HG03108 (cell line): ENCODE measurements at regions not wholly inside any gene's neighbourhood (a gene's known extent, or its start where the extent isn't known, plus 50 kb on each side); places are given as distances from the start of the nearest gene placed in this dataset.
"Not testable (repeated sequence)": the region's sequence is repeated elsewhere in the genome, so short reads cannot be mapped to it uniquely, and the experiment has no call there.

Experiments
- ATAC-seq: cut with Tn5 transposase; IDR thresholded peaks from one replicate; pipeline ENCODE4 v1.9.1; 2021; ENCODE audit warnings: moderate library complexity; ENCODE audit not compliant: unreplicated experiment

DNA sequence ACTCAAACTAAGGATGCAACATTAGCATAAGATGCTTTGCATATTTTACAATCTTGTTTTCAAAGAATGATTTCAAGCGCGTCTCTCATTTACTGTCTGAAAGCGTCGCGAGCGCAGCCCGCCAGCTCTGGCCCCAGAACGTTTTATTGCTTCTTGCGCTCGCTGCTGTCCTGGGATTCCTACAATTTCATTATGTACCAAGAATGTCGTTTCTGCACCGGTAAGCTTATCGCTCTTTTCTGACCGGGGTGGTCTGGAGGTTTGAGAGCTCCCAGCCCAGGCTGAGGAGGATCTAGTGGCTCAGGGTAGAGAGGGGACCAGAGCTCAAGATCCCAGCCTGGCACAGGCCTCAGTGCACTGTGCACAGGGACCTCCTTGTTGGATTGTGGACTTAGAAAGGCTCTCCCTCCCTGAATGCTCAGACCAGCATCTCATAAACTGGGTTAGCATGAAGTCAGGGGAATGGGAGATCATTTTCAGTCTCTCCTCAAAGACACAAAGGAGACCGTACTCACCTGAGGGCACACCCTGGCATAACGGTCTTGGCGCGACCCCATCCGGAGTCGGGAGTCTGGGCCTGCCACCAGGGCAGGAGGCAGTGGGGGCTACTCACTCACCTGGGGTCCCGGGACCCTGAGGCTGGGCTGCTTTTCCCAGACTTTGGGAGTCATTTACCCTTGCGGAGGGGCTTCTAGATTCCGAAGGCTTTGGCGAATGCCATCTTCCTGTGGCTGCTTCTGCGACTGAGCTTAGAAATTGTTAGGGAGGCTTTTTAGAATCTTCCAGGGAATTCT is 817.4 kb downstream of the BRD1 start:
- no peak for ATAC-seq

DNA sequence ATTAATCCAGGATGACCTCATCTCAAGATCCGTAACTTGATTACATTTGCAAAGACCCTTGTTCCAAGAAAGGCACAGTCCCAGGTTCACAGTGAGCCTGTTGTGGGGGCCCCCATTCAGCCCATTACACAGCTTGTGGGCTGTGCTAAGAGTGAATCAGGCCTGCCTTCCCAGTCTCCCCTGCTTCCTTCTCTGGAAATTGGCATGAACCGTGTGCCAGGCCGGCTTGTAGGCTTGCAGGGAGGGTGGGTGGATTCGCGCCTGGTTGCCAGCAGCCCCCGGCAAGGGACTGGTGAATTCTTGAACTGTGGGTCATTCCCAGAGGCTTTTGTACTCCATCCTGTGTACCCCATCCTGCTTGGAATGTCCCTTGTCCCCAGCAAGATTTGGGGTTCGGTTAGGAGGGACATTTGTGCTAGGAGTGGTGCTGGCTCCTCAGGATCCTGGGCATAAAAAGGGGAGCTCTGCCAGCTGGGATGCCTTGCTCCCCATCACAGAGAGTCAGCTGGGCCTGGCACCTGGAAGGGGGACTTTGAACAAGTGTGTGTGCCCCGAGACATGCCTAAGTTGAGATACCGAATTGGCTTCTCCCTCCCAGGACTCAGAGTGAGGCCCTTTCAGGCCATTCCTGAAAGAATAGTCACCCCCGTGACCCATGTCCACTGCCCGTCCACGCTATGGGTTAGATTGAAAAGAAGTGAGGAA is 818.2 kb downstream of the BRD1 start:
- ATAC-seq: no peak

- ATAC-seq: no peak
These were observed 818.9 kb downstream of the BRD1 start for GRCh38 chr22:49008682-49009235.

DNA sequence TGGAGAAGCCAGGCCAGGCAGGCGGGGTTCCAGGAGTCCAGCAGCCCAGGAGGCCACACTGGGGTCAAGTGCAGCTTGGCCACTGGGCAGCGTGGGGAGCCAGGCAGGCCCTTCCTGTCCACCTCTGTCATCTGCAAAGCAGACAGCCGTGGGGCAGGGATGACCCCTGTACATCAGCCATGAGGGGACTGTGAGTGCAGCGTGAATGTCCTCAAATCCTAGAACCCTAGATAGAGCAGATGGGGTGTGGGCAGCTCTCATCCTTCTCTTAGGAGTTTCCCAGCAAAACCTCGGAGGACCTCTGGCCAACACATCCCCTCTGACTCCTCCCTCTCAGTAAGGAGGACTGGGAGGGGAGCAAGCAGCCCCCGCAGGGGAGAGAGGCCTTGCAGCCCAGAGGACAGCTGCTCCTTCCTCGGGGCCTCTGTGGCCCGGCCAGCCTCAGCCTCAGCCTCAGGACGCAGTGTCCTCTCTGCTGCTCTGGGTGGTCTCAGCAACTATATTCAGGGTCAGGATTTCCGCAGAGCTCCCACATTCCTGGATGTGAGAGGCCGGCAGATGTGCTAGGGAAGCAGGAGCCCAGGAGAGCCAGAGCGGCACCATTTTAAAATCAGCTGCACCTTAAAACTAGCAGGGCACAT is 820.5 kb downstream of the BRD1 start:
- ATAC-seq: no peak

GRCh38 chr22:49006207-49007012 is 821.3 kb downstream of the BRD1 start:
- ATAC-seq: no peak

DNA sequence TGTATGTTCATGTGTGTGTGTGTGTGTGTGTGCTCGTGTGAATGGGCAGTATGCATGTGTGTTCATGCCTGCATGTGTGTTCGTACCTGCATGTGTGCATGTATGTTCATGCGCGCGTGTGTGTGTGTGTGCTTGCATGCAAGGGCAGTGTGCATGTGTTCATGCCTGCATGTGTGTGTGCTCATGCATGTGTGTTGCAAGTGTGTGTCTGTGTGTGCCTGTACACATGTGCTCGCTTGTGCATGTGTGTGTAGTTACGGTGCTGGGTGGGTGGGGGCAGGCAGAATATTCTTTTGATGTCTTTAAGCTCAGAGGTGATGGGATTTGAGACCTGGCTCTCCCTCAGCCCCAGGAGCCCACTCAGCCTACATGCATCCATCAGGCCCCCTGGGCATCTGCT is 822.1 kb downstream of the BRD1 start:
- ATAC-seq: no peak

DNA sequence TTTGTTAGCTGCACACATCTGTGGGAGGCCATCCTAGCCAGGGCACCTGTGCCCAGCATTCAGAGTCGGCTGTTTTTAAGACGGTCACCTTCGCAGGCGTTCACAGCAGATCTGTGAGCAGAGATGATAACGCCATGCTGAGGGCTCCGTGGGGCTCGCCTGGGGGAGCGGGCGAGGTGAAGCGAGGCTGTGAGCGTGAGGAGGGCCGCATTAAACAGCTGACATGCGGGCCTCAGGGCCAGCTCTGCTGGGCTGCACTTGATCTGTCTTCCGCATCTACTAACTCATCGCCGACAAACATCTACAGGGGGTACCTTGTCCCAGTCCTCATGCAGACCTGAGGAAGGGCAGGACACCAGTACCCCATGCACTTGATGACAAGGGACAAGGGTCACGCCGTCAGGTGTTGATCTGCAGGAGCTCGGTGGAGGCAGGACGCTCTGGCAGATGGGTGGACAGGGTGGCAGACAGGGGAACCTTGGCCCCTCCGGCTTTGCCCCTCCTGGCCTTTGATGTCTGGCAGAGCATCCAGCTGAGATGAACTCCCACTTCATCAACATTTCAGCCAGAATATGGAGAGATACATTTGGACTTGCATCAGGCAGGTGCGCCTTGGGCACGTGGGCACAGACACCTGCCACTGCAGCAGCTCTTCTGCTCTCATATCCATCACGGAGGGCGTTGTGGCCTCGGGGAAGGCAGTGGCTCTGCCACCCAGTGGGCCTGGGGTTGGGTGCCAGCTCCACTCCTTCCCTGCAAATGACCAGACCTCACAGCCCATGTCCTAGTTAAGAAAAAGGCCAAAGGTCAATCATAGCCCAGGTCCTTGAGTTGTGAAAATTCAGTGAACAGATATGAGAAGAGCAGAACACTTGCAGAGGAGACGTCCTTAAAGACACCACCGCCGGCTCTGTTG is 822.9 kb downstream of the BRD1 start:
- ATAC-seq: no peak

- ATAC-seq: not testable (repeated sequence)
These were observed 830.1 kb downstream of the BRD1 start for GRCh38 chr22:48997605-48998004.

DNA sequence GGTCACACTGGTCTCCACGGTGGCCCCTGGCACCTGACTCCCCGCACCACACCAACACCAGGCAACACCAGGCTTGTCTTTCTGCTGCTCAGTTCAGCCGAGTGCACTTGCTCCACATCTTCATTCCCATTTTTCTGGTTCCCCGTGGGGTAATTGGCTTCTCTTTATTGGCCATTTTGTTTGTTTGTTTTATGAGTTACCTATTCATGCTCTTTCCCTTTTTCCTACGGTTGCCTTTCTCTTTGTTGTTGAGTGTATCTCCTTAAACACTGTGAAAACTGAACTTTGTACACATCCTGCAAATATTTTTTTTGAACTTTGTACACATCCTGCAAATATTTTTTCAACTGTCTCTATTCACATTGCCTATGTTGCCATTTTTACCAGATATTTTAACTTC is 834.0 kb downstream of the BRD1 start:
- no peak for ATAC-seq

DNA sequence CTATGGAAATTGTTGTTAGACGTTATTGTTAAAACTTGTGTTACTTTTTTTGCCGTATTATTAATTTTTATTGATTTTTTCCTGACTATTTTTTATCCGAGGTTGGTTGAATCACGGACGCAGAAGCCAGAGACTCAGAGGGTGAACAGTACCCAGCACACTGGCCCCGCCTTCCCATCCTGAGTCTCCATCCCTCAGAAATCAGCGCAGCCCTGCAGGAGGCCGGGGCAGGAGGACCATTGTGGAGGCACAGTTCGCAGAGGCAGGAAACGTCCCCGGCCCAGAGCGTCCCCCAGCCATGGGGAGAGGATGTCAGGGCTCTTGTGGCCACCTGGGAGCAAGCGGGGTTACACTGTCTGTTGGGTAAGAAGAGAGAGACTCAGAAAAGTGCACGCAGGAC is 843.0 kb downstream of the BRD1 start:
- no peak for ATAC-seq

- no peak for ATAC-seq
These were observed 845.3 kb downstream of the BRD1 start for GRCh38 chr22:48982321-48982905.

DNA sequence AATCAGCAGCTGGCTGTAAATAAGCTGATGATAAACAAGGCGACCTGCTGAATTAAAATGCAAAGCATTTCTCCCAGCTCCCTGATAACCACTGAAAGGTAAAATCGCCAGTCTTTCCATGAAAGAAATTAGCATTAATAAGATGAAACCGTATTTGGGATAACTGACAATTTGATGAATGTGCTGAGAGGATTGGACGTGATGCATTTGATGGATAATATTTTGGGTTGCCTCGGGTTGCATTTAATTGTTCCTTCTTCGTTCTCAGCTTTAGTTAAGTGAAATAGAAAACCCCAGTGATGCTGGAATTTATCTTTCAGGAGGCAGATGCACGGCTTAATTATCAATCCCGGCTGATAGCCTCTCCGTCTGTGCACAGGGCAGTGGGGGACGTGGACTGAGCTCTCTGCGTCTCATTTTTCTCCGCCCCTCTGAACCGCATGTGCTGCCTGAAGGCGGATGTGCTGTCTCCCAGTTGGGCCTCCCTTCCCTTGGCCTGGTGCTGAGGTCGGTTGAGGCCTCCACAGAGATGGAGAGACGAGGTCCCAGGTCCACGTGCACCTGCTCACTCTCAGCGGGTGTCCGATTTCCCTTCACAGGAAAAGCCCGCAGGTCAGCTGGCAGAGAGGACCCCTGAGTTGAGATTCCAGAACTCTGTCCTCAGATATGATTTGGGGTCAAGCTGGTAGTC is 846.2 kb downstream of the BRD1 start:
- ATAC-seq: no peak

GRCh38 chr22:48980918-48981317 is 846.8 kb downstream of the BRD1 start:
- no peak for ATAC-seq

DNA sequence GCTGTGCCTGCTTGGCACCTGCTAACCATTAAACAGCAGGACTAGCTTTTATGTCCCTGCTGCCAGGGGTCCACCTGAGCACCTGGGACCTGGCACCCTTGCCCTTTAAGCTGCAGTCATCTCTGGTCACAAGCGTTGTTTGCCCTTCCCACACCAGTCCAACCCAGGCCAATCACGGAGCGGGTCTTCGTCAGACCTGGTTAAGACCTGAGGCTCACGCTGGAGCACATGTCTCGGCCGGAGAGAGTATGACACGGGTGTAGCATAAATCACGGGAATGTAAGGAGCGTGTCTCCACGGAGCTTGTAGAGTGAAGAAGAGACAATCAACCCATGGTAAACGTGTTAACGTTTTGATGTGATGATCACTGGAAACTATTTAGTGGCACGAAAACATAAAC is 847.3 kb downstream of the BRD1 start:
- ATAC-seq: no peak

GRCh38 chr22:48979482-48979881 is 848.2 kb downstream of the BRD1 start:
- ATAC-seq: no peak

GRCh38 chr22:48976556-48977535 is 850.8 kb downstream of the BRD1 start:
- ATAC-seq: no peak

DNA sequence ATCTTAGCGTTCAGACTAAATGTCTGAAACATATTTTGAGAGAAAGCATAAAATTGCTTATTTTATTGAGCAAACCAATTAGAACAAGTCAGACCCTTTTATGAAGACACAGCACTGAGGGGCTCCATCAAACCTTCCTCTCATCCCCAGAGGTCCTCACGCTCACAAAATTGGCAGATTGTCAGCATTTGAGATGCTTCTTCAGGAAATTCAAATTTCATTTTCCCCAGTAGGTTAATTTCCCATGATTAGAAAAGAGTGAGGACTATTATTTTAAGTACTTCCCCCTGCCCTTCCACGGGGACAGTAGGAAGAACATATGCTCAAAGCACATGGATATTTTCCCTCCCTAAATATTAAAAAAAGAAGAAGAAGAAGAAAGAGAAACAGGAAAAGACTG is 851.8 kb downstream of the BRD1 start:
- no peak for ATAC-seq

DNA sequence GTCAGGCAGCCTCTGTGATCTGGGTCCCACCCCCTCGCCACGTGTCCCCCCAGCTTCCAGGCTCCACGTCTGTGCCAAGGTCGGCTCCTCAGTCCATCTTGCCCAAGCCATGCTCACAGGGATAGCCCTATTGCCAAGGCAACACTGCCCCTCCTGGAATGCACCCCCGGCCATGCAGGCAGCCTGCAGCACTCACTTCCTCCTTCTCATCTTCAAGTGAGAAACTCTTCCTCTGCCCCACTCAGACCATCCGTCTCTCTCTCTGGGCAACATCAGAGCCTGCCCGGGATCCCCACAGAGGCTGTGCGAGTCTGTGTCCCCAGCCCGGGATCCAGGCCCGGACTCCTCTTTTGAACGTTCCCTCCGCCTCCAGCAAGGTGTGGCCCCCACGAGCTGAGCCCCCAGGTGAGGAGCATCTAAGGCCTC is 852.3 kb downstream of the BRD1 start:
- ATAC-seq: no peak
